ENCODE measurements at regions not wholly inside any gene's neighbourhood (a gene's known extent, or its start where the extent isn't known, plus 50 kb on each side); places are given as distances from the start of the nearest gene placed in this dataset.

- Histone ChIP-seq H3K36me3 (no peaks in the 10 kb centered on the region), H3F3A (ENCODE audit: low read depth) (no peaks in the 10 kb centered on the region), H3K4me2 (no peak overlapping the region), H3K4me3 (no peak overlapping the region), H3K27me3 (peaks cover 21% of the 10 kb centered on the region), H2AFZ (replicated peaks) (no peak overlapping the region), H3K79me2 (ENCODE audit: low read depth) (no peaks in the 10 kb centered on the region), H3K27ac (no peak overlapping the region), H3K4me1 (peaks cover 8% of the 10 kb centered on the region), H4K20me1 (ENCODE audit: low read depth) (no peaks in the 10 kb centered on the region), H3K9me3 (ENCODE audit: low read depth) (no peaks in the 10 kb centered on the region), H3K9ac (no peak overlapping the region)
- Mint-ChIP-seq H3K27ac (no peak overlapping the region), H3K27me3 (ENCODE audit: insufficient read depth, low read depth) (peaks cover 4% of the 10 kb centered on the region), H3K9me3 (peaks cover 16% of the 10 kb centered on the region), H3K36me3 (no peaks in the 10 kb centered on the region), H3K4me1 (peaks cover 11% of the 10 kb centered on the region), H3K4me3 (no peak overlapping the region)
- DNase-seq (ENCODE audit: low spot score) = no peak
- no peak for TF ChIP-seq EZH2 (IDR thresholded peaks at IDR 0.05)
- no peak for TF ChIP-seq EZH2phosphoT487 (IDR thresholded peaks at IDR 0.05)
- no peak for TF ChIP-seq CTCF (IDR thresholded peaks at IDR 0.05)
Measured at GRCh38 chr1:5235355-5235899, 581.0 kb downstream of the AJAP1 start.

GRCh38 chr1:5232537-5232936 is 578.1 kb downstream of the AJAP1 start:
- Mint-ChIP-seq H3K4me3 (no peak overlapping the region), H3K9me3 (peaks cover 11% of the 10 kb centered on the region), H3K27ac (no peak overlapping the region), H3K27me3 (ENCODE audit: insufficient read depth, low read depth) (no peaks in the 10 kb centered on the region), H3K4me1 (peaks cover 4% of the 10 kb centered on the region), H3K36me3 (no peaks in the 10 kb centered on the region)
- H3F3A ChIP-seq (ENCODE audit: low read depth) = no peaks in the 10 kb centered on the region
- no peak for DNase-seq (ENCODE audit: low spot score)
- no peak overlapping the region for H3K4me3 ChIP-seq
- H4K20me1 ChIP-seq (ENCODE audit: low read depth) = no peaks in the 10 kb centered on the region
- peaks cover 8% of the 10 kb centered on the region for H3K4me1 ChIP-seq
- H3K27ac ChIP-seq = no peak overlapping the region
- no peak overlapping the region for H3K4me2 ChIP-seq
- H3K9ac ChIP-seq = no peak overlapping the region
- H3K27me3 ChIP-seq = peaks cover 50% of the 10 kb centered on the region
- TF ChIP-seq EZH2 (IDR thresholded peaks at IDR 0.05) (no peak), EZH2phosphoT487 (IDR thresholded peaks at IDR 0.05) (no peak), CTCF (IDR thresholded peaks at IDR 0.05) (no peak)
- no peak overlapping the region for H2AFZ ChIP-seq (replicated peaks)
- H3K36me3 ChIP-seq = no peaks in the 10 kb centered on the region
- H3K79me2 ChIP-seq (ENCODE audit: low read depth) = no peaks in the 10 kb centered on the region
- no peaks in the 10 kb centered on the region for H3K9me3 ChIP-seq (ENCODE audit: low read depth)

- H3K27me3 Mint-ChIP-seq (ENCODE audit: insufficient read depth, low read depth) = no peaks in the 10 kb centered on the region
- Histone ChIP-seq H3K4me2 (no peak overlapping the region), H4K20me1 (ENCODE audit: low read depth) (no peaks in the 10 kb centered on the region), H3K4me1 (peaks cover 8% of the 10 kb centered on the region), H3K36me3 (no peaks in the 10 kb centered on the region), H3K27ac (no peak overlapping the region), H3K27me3 (peaks cover 58% of the 10 kb centered on the region), H3F3A (ENCODE audit: low read depth) (peaks cover 3% of the 10 kb centered on the region), H2AFZ (replicated peaks) (no peak overlapping the region), H3K79me2 (ENCODE audit: low read depth) (no peaks in the 10 kb centered on the region), H3K9me3 (ENCODE audit: low read depth) (no peaks in the 10 kb centered on the region), H3K4me3 (no peak overlapping the region), H3K9ac (no peak overlapping the region)
- DNase-seq (ENCODE audit: low spot score) = no peak
- no peaks in the 10 kb centered on the region for H3K36me3 Mint-ChIP-seq
- no peak overlapping the region for H3K4me3 Mint-ChIP-seq
- no peak overlapping the region for H3K27ac Mint-ChIP-seq
- TF ChIP-seq CTCF (IDR thresholded peaks at IDR 0.05) = no peak
- no peak for TF ChIP-seq EZH2phosphoT487 (IDR thresholded peaks at IDR 0.05)
- TF ChIP-seq EZH2 (IDR thresholded peaks at IDR 0.05) = no peak
- peaks cover 4% of the 10 kb centered on the region for H3K4me1 Mint-ChIP-seq
- H3K9me3 Mint-ChIP-seq = peaks cover 11% of the 10 kb centered on the region
Measured at GRCh38 chr1:5231541-5232315, 577.3 kb downstream of the AJAP1 start.

Data from neural progenitor cell (in vitro differentiated cells).